ENCODE measurements at regions not wholly inside any gene's neighbourhood (a gene's known extent, or its start where the extent isn't known, plus 50 kb on each side); places are given as distances from the start of the nearest gene placed in this dataset.

- no peak for TF ChIP-seq CTCF (IDR thresholded peaks at IDR 0.05; ENCODE audit: unreplicated experiment)
- no peaks in the 10 kb centered on the region for H3K36me3 Mint-ChIP-seq (ENCODE audit: insufficient read depth)
- H3K4me1 Mint-ChIP-seq (ENCODE audit: low read depth): peaks cover 2% of the 10 kb centered on the region
- no peak overlapping the region for H3K4me3 Mint-ChIP-seq (ENCODE audit: low read depth)
- H3K9me3 Mint-ChIP-seq (ENCODE audit: low read depth): peaks cover 15% of the 10 kb centered on the region
- DNase-seq (ENCODE audit: low spot score, unreplicated experiment): no peak
- H3K27ac Mint-ChIP-seq: no peak overlapping the region
- no peaks in the 10 kb centered on the region for H3K27me3 Mint-ChIP-seq
Measured at GRCh38 chr13:47306991-47307390, 410.1 kb upstream of the HTR2A start.

DNA sequence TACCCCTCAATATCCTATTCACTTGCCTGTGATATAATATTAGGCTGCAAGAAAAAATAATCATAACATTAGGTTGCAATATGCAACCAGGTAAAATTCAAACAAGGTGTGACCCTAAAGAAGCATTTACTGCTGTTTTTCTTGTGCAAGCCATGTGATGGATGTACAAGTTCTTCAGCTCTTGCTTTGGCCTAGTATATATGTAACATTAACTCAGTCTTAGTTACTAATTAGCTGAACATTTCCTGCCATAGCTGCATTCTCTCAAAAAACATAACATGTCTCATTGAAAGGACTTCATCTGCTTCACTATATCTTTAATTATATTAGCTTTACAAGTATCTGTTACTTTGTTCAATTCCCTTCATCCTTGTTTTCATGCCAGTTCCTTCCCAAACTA, 406.8 kb upstream of the HTR2A start:
- Mint-ChIP-seq H3K4me3 (ENCODE audit: low read depth) (no peak overlapping the region), H3K9me3 (ENCODE audit: low read depth) (peaks cover 3% of the 10 kb centered on the region), H3K27ac (no peak overlapping the region), H3K36me3 (ENCODE audit: insufficient read depth) (no peaks in the 10 kb centered on the region), H3K4me1 (ENCODE audit: low read depth) (peaks cover 2% of the 10 kb centered on the region), H3K27me3 (no peaks in the 10 kb centered on the region)
- TF ChIP-seq CTCF (IDR thresholded peaks at IDR 0.05; ENCODE audit: unreplicated experiment): no peak
- DNase-seq (ENCODE audit: low spot score, unreplicated experiment): no peak

DNA sequence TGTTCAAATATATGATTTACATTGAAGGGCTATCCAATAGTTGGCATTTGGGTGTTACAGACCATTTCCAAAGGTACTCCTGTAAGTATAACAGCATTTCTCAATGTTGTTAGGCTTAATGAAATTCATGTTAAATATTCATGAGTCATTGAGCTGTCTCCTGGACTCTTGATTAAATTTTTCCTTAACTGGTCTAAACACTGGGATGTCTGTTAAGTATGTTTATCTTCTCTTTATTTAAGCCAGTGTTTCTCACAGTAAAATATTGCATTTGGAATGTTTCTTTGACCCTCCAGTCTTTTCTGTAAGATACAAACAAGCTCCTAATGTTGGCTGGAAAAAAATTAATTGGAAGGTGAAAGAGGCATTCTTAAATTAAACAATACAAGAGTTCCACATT, 402.5 kb upstream of the HTR2A start:
- Mint-ChIP-seq H3K9me3 (ENCODE audit: low read depth) (peaks cover 8% of the 10 kb centered on the region), H3K27ac (no peak overlapping the region), H3K27me3 (no peaks in the 10 kb centered on the region), H3K36me3 (ENCODE audit: insufficient read depth) (no peaks in the 10 kb centered on the region), H3K4me1 (ENCODE audit: low read depth) (peaks cover 3% of the 10 kb centered on the region), H3K4me3 (ENCODE audit: low read depth) (no peak overlapping the region)
- no peak for TF ChIP-seq CTCF (IDR thresholded peaks at IDR 0.05; ENCODE audit: unreplicated experiment)
- no peak for DNase-seq (ENCODE audit: low spot score, unreplicated experiment)

DNA sequence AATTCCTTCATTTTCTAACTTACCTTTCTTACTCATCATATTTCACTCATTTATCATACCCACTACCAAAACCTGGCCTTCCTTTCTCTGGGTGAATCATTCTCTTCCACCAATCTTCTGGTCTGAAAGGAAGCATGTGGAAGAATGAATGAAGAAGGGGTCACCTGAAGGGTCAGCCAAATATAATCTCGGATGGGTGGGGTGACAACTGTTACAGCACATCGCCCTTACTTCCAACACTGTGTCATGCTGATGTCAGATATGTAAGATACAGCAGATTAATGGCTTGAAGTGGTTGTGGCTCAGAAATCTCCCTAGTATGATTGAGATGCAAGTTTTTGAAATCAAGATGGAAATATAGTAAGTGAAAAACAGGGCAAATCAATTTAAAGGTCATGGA, 401.7 kb upstream of the HTR2A start:
- H3K27me3 Mint-ChIP-seq: no peaks in the 10 kb centered on the region
- peaks cover 3% of the 10 kb centered on the region for H3K4me1 Mint-ChIP-seq (ENCODE audit: low read depth)
- no peak for TF ChIP-seq CTCF (IDR thresholded peaks at IDR 0.05; ENCODE audit: unreplicated experiment)
- H3K27ac Mint-ChIP-seq: no peak overlapping the region
- no peaks in the 10 kb centered on the region for H3K36me3 Mint-ChIP-seq (ENCODE audit: insufficient read depth)
- peaks cover 13% of the 10 kb centered on the region for H3K9me3 Mint-ChIP-seq (ENCODE audit: low read depth)
- no peak for DNase-seq (ENCODE audit: low spot score, unreplicated experiment)
- no peak overlapping the region for H3K4me3 Mint-ChIP-seq (ENCODE audit: low read depth)

- Mint-ChIP-seq H3K9me3 (ENCODE audit: low read depth) (peaks cover 13% of the 10 kb centered on the region), H3K4me3 (ENCODE audit: low read depth) (no peak overlapping the region), H3K27me3 (peaks cover 4% of the 10 kb centered on the region), H3K27ac (no peak overlapping the region), H3K4me1 (ENCODE audit: low read depth) (peaks cover 9% of the 10 kb centered on the region), H3K36me3 (ENCODE audit: insufficient read depth) (no peaks in the 10 kb centered on the region)
- no peak for DNase-seq (ENCODE audit: low spot score, unreplicated experiment)
- no peak for TF ChIP-seq CTCF (IDR thresholded peaks at IDR 0.05; ENCODE audit: unreplicated experiment)
Measured at GRCh38 chr13:47294691-47295090, 397.8 kb upstream of the HTR2A start.
